ENCODE measurements at regions not wholly inside any gene's neighbourhood (a gene's known extent, or its start where the extent isn't known, plus 50 kb on each side); places are given as distances from the start of the nearest gene placed in this dataset.

- TF ChIP-seq PRDM6 (tag by site-specific recombination; IDR thresholded peaks at IDR 0.05) (no peak), ZNF629 (tag by site-specific recombination; IDR thresholded peaks at IDR 0.05) (no peak), REST (tag by site-specific recombination; IDR thresholded peaks at IDR 0.05) (no peak), CTCF (tag by site-specific recombination; IDR thresholded peaks at IDR 0.05) (no peak), ZNF169 (tag by site-specific recombination; IDR thresholded peaks at IDR 0.05) (no peak), PRDM1 (tag by site-specific recombination; IDR thresholded peaks at IDR 0.05) (no peak)
Measured at GRCh38 chr7:28263622-28264271, 83.2 kb upstream of the JAZF1 start.
